C4-2B (cell line): ENCODE measurements at regions not wholly inside any gene's neighbourhood (a gene's known extent, or its start where the extent isn't known, plus 50 kb on each side); places are given as distances from the start of the nearest gene placed in this dataset.

Source experiments
- ZFX ChIP-seq: fragments of 450-650 bp; IDR thresholded peaks from 2 replicates; pipeline ENCODE4 v1.6.1; 2017
- TF ChIP-seq, protein P1 (sequence below): fragments of 450-650 bp; conservative IDR thresholded peaks from 2 replicates; pipeline ENCODE4 v1.5.1; 2017; ENCODE audit warnings: mild to moderate bottlenecking

DNA sequence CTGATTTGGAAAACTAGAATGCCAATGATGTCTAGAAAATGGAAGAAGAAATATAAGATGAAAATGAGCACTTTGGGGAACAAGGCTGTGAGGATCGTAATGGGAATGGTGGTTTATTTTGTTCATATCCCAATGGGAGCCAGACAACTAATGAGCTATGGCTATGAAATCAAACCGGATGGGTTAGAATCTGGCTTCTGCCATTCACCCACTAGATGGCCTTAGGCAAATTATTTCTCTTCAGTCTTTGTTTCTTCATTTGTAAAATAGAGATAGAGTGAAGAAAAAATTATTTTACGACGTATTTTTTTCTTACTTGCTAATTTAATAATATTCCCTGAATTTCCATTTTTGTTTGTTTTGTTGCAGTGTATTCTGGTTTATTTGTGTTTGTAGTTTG lies 572.1 kb upstream of the IGFBP3 start:
- TF ChIP-seq, protein P1, sequence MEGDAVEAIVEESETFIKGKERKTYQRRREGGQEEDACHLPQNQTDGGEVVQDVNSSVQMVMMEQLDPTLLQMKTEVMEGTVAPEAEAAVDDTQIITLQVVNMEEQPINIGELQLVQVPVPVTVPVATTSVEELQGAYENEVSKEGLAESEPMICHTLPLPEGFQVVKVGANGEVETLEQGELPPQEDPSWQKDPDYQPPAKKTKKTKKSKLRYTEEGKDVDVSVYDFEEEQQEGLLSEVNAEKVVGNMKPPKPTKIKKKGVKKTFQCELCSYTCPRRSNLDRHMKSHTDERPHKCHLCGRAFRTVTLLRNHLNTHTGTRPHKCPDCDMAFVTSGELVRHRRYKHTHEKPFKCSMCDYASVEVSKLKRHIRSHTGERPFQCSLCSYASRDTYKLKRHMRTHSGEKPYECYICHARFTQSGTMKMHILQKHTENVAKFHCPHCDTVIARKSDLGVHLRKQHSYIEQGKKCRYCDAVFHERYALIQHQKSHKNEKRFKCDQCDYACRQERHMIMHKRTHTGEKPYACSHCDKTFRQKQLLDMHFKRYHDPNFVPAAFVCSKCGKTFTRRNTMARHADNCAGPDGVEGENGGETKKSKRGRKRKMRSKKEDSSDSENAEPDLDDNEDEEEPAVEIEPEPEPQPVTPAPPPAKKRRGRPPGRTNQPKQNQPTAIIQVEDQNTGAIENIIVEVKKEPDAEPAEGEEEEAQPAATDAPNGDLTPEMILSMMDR, result peak; percentile 30
- no peak for TF ChIP-seq ZFX
